HCT116 (cell line): ENCODE measurements at regions not wholly inside any gene's neighbourhood (a gene's known extent, or its start where the extent isn't known, plus 50 kb on each side); places are given as distances from the start of the nearest gene placed in this dataset.

Experiments used
- ATAC-seq: fragments of 200-7000 bp; cut with Tn5 transposase; 2 replicates; pipeline ENCODE4 v1.9.1; 2020; ENCODE audit warnings: mild to moderate bottlenecking, moderate library complexity
- BruUV-seq: library from RNA; stranded (reverse); fragments of 400-500 nt; replicated peaks from 2 replicates; lab custom pipeline; 2021; lab: Mats Ljungman, UMichigan
- CTCF ChIA-PET: fragments of 300-600 bp; sonication (Branson Sonifier 250); formaldehyde crosslinking; loops from one replicate; lab custom pipeline; 2021; ENCODE audit warnings: antibody characterized with exemption; lab: Charles Lee
- POLR2A ChIA-PET: fragments of 300-600, 350-600 bp; sonication (Branson Sonifier 250); formaldehyde crosslinking; loops from one replicate; lab custom pipeline; 2021; ENCODE audit warnings: antibody characterized with exemption; lab: Charles Lee
- RAD21 ChIA-PET, 2 experiments: fragments of 300-600 bp; sonication (Branson Sonifier 250); formaldehyde crosslinking; loops; one replicate each; lab custom pipeline; 2023; ENCODE audit warnings: low total read pairs in 2 of 2; ENCODE audit not compliant: uncharacterized antibody in 2 of 2, unreplicated experiment in 2 of 2, low non-redundant PET in 1 of 2; lab: Charles Lee
- DNase-seq: peaks from one replicate; pipeline ENCODE4 v3.0.0-alpha.2; 2010; ENCODE audit warnings: low read depth, low spot score
- H2AFZ ChIP-seq: fragments of 200-600 bp; shearing (Covaris generic), sonication (generic); 2 replicates; pipeline ENCODE4 v1.6.1; 2017; ENCODE audit warnings: low read depth, mixed run types, mixed read lengths, antibody characterized with exemption, low read length; ENCODE audit not compliant: poor library complexity, severe bottlenecking
- H3K27ac ChIP-seq: 2 replicates; pipeline ENCODE4 v1.5.1; 2012; ENCODE audit warnings: low read depth, low read length
- H3K27me3 ChIP-seq: fragments of 200-600 bp; sonication (generic); 2 replicates; pipeline ENCODE4 v1.6.1; 2016; ENCODE audit warnings: mixed run types, low read length, mixed read lengths; ENCODE audit not compliant: insufficient read depth
- H3K36me3 ChIP-seq, 2 experiments: fragments of 200-500 bp in 1 of 2; fragments of 200-600 bp in 1 of 2; sonication (Bioruptor generic) in 1 of 2; sonication (generic) in 1 of 2; 2 replicates each; pipeline versions ENCODE4 v1.5.1 to v1.6.1; 2014 to 2016; ENCODE audit warnings: low read length in 2 of 2, inconsistent platforms in 1 of 2, mixed read lengths in 1 of 2, mixed run types in 1 of 2; ENCODE audit not compliant: insufficient read depth in 2 of 2, control insufficient read depth in 1 of 2
- H3K4me1 ChIP-seq, 2 experiments: fragments of 200-600 bp in 1 of 2; sonication (generic) in 1 of 2; 2 replicates each; pipeline versions ENCODE4 v1.5.1 to v1.6.1; 2012 to 2017; ENCODE audit warnings: low read length in 2 of 2, inconsistent platforms in 1 of 2, mild to moderate bottlenecking in 1 of 2, mixed read lengths in 1 of 2, mixed run types in 1 of 2, moderate library complexity in 1 of 2; ENCODE audit not compliant: insufficient read depth in 2 of 2, control insufficient read depth in 1 of 2
- H3K4me2 ChIP-seq: fragments of 200-600 bp; sonication (generic); 2 replicates; pipeline ENCODE4 v1.6.1; 2017; ENCODE audit warnings: mixed run types, low read length, mixed read lengths
- H3K4me3 ChIP-seq, 2 experiments: fragments of 200-600 bp in 1 of 2; sonication (generic) in 1 of 2; replicated peaks in 1 of 2; 2 replicates each; pipeline ENCODE4 v1.5.1; 2011 to 2016; ENCODE audit warnings: low read length in 2 of 2, control low read depth in 1 of 2, low read depth in 1 of 2, mild to moderate bottlenecking in 1 of 2, mixed read lengths in 1 of 2, mixed run types in 1 of 2
- H3K79me2 ChIP-seq: fragments of 200-600 bp; sonication (generic); 2 replicates; pipeline ENCODE4 v1.6.1; 2017; ENCODE audit warnings: mild to moderate bottlenecking, mixed run types, low read length, moderate library complexity, mixed read lengths; ENCODE audit not compliant: insufficient read depth
- H3K9ac ChIP-seq: fragments of 200-600 bp; sonication (generic); 2 replicates; pipeline ENCODE4 v1.6.1; 2016; ENCODE audit warnings: low read length, mixed read lengths
- H3K9me2 ChIP-seq: fragments of 200-600 bp; sonication (generic), shearing (Covaris generic); 2 replicates; pipeline ENCODE4 v1.6.1; 2017; ENCODE audit warnings: mixed run types, mild to moderate bottlenecking, moderate library complexity; ENCODE audit not compliant: insufficient read depth
- H3K9me3 ChIP-seq, 2 experiments: fragments of 200-500 bp in 1 of 2; fragments of 200-600 bp in 1 of 2; sonication (Bioruptor generic) in 1 of 2; sonication (generic) in 1 of 2; 2 replicates each; pipeline ENCODE4 v1.6.1; 2014 to 2017; ENCODE audit warnings: low read length in 2 of 2, mixed read lengths in 2 of 2, inconsistent platforms in 1 of 2, low read depth in 1 of 2, mild to moderate bottlenecking in 1 of 2, mixed run types in 1 of 2, moderate library complexity in 1 of 2; ENCODE audit not compliant: control insufficient read depth in 1 of 2, insufficient read depth in 1 of 2
- H4K20me1 ChIP-seq: fragments of 200-600 bp; sonication (generic), shearing (Covaris generic); 2 replicates; pipeline ENCODE4 v1.6.1; 2017; ENCODE audit warnings: mixed run types, mild to moderate bottlenecking, moderate library complexity; ENCODE audit not compliant: insufficient read depth
- ATF3 ChIP-seq: IDR thresholded peaks from 2 replicates; pipeline ENCODE4 v1.6.1; 2012
- CTCF ChIP-seq, 3 experiments: fragments of 200-600 bp in 1 of 3; sonication (generic) in 1 of 3; IDR thresholded peaks in 2 of 3; conservative IDR thresholded peaks in 1 of 3; 2 replicates each; pipeline ENCODE4 v1.5.1; 2012 to 2017; ENCODE audit warnings: low read depth in 2 of 3, low read length in 2 of 3, antibody characterized with exemption in 1 of 3, borderline replicate concordance in 1 of 3, control low read depth in 1 of 3, mild to moderate bottlenecking in 1 of 3, mixed read lengths in 1 of 3, mixed run types in 1 of 3, moderate library complexity in 1 of 3; ENCODE audit not compliant: insufficient read depth in 1 of 3
- EGR1 ChIP-seq: IDR thresholded peaks from 2 replicates; pipeline ENCODE4 v1.6.1; 2012; ENCODE audit warnings: low read depth
- ELF1 ChIP-seq: IDR thresholded peaks from 2 replicates; pipeline ENCODE4 v1.6.1; 2012; ENCODE audit warnings: low read depth, borderline replicate concordance
- EZH2 ChIP-seq: fragments of 200-600 bp; sonication (generic); IDR thresholded peaks from 2 replicates; pipeline ENCODE4 v1.6.1; 2017; ENCODE audit warnings: antibody characterized with exemption, mixed run types
- EZH2phosphoT487 ChIP-seq: fragments of 200-600 bp; IDR thresholded peaks from 2 replicates; pipeline ENCODE4 v1.6.1; 2018; ENCODE audit warnings: antibody characterized with exemption, borderline replicate concordance
- FOSL1 ChIP-seq: IDR thresholded peaks from 2 replicates; pipeline ENCODE4 v1.6.1; 2012; ENCODE audit warnings: low read depth
- JUND ChIP-seq: IDR thresholded peaks from 2 replicates; pipeline ENCODE4 v1.6.1; 2012
- MAX ChIP-seq: IDR thresholded peaks from 2 replicates; pipeline ENCODE4 v1.6.1; 2012
- POLR2AphosphoS5 ChIP-seq: IDR thresholded peaks from 2 replicates; pipeline ENCODE4 v1.6.1; 2011; ENCODE audit warnings: mild to moderate bottlenecking, low read depth, low read length, moderate library complexity
- RAD21 ChIP-seq: IDR thresholded peaks from 2 replicates; pipeline ENCODE4 v1.6.1; 2012; ENCODE audit warnings: low read depth, mild to moderate bottlenecking
- REST ChIP-seq: IDR thresholded peaks from 2 replicates; pipeline ENCODE4 v1.6.1; 2012; ENCODE audit warnings: low read depth
- SIN3A ChIP-seq: IDR thresholded peaks from 2 replicates; pipeline ENCODE4 v1.6.1; 2012; ENCODE audit warnings: low read depth
- SP1 ChIP-seq: IDR thresholded peaks from 2 replicates; pipeline ENCODE4 v1.6.1; 2012; ENCODE audit warnings: low read depth
- SRF ChIP-seq: IDR thresholded peaks from 2 replicates; pipeline ENCODE4 v1.6.1; 2012; ENCODE audit warnings: low read depth
- YY1 ChIP-seq: IDR thresholded peaks from 2 replicates; pipeline ENCODE4 v1.6.1; 2011; ENCODE audit warnings: low read length, low read depth, moderate library complexity, mild to moderate bottlenecking; ENCODE audit not compliant: insufficient replicate concordance; ENCODE audit errors: extremely low read depth
- ZFX ChIP-seq: fragments of 450-650 bp; IDR thresholded peaks from 2 replicates; pipeline ENCODE4 v1.6.1; 2017
- ZNF274 ChIP-seq: fragments of 200-500 bp; sonication (Bioruptor generic); IDR thresholded peaks from 2 replicates; pipeline ENCODE4 v1.6.1; 2014; ENCODE audit warnings: mild to moderate bottlenecking, low read depth, low read length, inconsistent platforms
- intact Hi-C: fragments of 100-400 bp; cut with micrococcal nuclease; formaldehyde crosslinking; loops from 2 replicates; pipeline ENCODE4 v1.10.0; 2022

GRCh38 chr3:87473944-87474343, 197.6 kb upstream of the POU1F1 start (continued):
- TF ChIP-seq YY1: no peak
- TF ChIP-seq ELF1: no peak

- RAD21 ChIA-PET: no interaction called here
- 0 out of 4 replicates have a peak, but pooled peaks cover 0 to 5% of the 10 kb centered on the region in 2 experiments for H3K9me3 ChIP-seq
- no peak overlapping the region for H3K4me2 ChIP-seq
- POLR2A ChIA-PET: no interaction called here
- no peaks in the 10 kb centered on the region for H3K79me2 ChIP-seq
- no peaks in the 10 kb centered on the region for H3K4me1 ChIP-seq
- no peak overlapping the region for H3K9ac ChIP-seq
- no peak for TF ChIP-seq SRF
- TF ChIP-seq EGR1: no peak
- no peak for TF ChIP-seq ZFX
- no peak for TF ChIP-seq SP1
- TF ChIP-seq EZH2phosphoT487: no peak
- TF ChIP-seq POLR2AphosphoS5: no peak
- no peak for TF ChIP-seq CTCF (IDR thresholded peaks at IDR 0.05 in 2 of 3, conservative IDR thresholded peaks at IDR 0.05 in 1 of 3; ENCODE audit: borderline replicate concordance in 1 of 3, insufficient read depth in 1 of 3, low read depth in 2 of 3, low read length in 2 of 3)
- TF ChIP-seq MAX: no peak
- no peak for TF ChIP-seq ELF1
- TF ChIP-seq REST: no peak
- TF ChIP-seq SIN3A: no peak
- TF ChIP-seq FOSL1: no peak
- no peak for TF ChIP-seq EZH2
- TF ChIP-seq RAD21: no peak
- no peak for TF ChIP-seq ZNF274
- no peak for TF ChIP-seq JUND
- no peak for TF ChIP-seq ATF3
- TF ChIP-seq, all 23 proteins: peak for 0
- CTCF ChIA-PET: no interaction called here
- H3K4me3 ChIP-seq: no peak overlapping the region
- H3K27me3 ChIP-seq: no peaks in the 10 kb centered on the region
- no peak for DNase-seq
- no peaks in the 10 kb centered on the region for H4K20me1 ChIP-seq
- no peak overlapping the region for H3K27ac ChIP-seq
- no peaks in the 10 kb centered on the region for H3K9me2 ChIP-seq
- intact Hi-C loops: no loop called here
- BruUV-seq: no TSS peak
- no peak overlapping the region for H2AFZ ChIP-seq
- H3K36me3 ChIP-seq: no peaks in the 10 kb centered on the region
- no peak for ATAC-seq
Observed at GRCh38 chr3:87468938-87469337, 192.6 kb upstream of the POU1F1 start.
